HG03175 (cell line): ENCODE measurements at regions not wholly inside any gene's neighbourhood (a gene's known extent, or its start where the extent isn't known, plus 50 kb on each side); places are given as distances from the start of the nearest gene placed in this dataset.
"Not testable (repeated sequence)": the region's sequence is repeated elsewhere in the genome, so short reads cannot be mapped to it uniquely, and the experiment has no call there.

Experiments
- ATAC-seq: cut with Tn5 transposase; IDR thresholded peaks from one replicate; pipeline ENCODE4 v1.9.1; 2021; ENCODE audit warnings: mild to moderate bottlenecking, moderate library complexity; ENCODE audit not compliant: unreplicated experiment

DNA sequence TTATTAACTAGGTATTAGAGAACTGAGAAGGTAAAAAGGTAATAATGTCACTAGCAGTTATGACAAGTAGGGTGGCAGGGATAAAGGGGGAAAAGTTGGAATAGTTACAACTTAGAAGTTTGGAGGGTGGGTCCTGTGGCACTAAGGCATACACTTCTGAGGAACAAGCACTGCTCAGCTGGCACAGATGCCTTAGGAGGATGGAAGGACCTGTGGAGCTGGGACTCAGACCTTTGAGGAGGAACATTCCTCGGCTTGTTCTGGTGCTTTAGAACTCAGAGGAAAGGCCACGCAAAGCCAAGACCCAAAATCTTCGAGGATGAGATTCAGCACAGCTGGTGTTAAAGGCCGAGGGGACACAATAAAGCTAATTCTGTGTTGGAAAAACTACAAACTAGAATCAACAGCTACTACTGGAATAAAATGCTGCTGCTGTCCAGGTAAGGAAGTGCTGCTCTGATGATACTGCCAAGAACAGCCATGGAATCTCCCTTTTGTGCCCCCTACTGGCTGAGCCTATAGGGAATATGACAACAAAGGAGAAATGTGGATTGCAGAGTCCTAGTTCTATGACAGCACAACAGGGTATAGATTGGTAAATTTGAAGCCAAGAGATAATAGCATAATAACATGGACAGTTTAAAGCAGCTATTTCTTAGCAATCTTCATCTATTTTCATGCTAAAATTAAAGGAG is 126.7 kb downstream of the SLC25A46 start:
- ATAC-seq, result no peak

DNA sequence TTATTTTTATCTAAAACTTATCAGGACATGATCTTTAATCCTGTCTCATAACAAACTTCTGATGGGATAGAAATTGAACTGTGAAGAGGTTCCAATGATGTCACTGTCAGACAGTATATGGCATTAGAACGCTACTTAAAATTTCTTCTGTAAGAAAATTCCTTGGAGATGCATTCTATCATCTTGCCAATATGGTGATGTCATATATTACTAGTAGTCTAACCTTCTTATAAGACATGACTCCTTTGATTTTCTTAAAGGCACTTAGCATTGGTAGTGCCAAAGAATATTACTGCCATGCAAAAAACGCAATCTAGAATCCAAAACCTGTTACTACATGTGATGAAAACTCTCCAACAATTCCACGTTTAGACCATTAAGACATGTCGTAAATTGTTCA is 131.1 kb downstream of the SLC25A46 start:
- ATAC-seq, result no peak

DNA sequence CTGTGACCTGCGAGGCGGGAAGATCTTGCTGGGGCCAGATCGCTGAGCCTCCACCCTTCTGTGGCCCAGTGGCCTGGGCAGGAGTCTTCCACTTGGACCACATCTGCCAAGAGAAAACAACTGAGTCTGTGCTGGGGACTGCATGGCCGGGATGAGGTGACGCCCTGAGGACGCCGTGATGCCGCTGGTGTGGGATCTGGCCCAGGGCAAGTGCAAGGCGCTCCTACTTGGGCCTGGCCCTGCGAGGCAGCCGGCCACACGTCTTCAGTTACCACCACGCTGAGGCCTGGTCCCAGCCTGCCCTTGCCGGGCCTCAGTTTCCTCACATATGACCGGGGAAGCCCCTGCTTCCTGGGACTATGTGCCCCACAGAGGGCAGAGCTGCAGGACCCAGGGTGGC is 133.4 kb downstream of the SLC25A46 start:
- no peak for ATAC-seq

DNA sequence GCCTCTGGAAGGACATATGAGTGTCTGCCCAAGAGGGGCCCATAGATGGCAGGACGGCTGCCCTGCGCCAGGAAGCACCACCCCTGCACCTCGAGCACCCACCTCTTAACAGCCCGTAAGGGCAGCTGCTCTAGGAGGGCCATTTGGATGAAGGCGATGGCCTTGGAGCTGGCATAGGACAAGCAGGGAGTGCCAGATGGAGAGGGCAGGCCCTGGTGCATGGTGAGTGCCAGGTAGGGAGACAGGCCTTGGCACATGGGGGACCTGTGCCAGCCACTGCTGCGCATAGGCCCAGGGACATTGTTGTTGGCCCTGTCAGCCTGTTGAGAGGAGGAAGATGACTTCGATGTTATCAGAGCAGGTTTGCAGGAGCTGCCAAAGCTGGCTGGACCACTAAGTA is 134.2 kb downstream of the SLC25A46 start:
- no peak for ATAC-seq

DNA sequence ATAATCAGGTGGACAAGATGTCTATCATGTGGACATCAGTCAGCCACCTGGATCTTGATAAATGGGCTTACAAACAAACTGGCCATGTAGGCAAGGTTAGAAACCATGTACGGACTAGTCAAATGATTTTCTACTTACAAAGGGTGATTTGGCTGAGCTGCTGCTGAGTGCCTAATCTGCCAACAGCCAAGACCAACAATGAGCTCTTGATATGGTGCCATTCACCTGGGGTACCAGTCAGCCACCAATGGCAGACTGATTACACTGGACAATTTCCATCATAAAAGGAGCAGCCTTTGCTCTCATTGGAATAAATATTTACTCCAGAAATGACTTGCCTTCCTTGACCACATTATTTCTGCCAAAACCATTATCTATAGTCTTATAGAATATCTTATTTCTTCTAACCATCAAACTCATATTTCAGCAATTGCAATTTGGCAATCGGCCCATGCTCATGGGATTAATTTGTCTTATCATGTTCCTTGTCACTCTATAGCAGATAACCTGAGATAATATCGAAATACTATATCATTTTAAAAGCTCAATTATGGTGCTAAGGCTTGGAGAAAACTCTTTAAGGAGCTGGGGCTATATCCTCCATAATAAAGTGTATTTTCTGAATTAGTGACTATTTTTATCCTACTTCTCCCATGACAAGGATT is 135.1 kb downstream of the SLC25A46 start:
- ATAC-seq, result no peak

DNA sequence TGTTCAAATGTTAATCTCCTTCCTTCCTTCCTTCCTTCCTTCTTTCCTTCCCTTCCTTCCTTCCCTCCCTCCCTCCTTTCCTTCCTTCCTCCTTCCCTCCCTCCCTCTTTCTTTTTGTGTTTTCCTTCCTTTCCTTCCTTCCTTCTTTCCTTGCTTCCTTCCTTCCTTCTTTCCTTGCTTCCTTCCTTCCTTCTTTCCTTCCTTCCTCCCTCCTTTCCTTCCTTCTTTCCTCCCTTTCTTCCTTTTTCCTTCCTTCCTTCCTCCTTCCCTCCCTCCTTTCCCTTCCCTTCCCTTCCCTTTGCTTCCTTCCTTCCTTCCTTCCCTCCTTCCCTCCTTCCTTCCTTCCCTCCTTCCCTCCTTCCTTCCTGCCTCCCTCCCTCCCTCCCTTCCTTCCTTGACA is 136.3 kb downstream of the SLC25A46 start:
- ATAC-seq, result not testable (repeated sequence)

DNA sequence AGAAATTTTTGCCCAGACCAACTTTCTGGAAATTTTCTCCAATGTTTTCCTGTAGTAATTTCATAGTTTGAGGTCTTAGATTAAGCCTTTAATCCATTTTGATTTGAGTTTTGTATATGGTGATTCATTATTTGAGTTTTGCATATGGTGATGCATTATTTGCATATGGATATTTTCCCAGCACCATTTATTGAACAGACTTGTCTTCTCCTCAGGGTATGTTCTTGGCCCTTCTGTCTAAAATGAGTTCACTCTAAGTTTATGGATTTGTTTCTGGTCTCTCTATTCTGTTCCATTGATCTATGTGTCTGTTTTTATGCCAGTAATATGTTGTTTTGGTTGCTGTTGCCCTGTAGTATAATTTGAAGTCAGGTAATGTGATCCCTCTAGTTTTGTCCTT is 139.3 kb downstream of the SLC25A46 start:
- no peak for ATAC-seq

DNA sequence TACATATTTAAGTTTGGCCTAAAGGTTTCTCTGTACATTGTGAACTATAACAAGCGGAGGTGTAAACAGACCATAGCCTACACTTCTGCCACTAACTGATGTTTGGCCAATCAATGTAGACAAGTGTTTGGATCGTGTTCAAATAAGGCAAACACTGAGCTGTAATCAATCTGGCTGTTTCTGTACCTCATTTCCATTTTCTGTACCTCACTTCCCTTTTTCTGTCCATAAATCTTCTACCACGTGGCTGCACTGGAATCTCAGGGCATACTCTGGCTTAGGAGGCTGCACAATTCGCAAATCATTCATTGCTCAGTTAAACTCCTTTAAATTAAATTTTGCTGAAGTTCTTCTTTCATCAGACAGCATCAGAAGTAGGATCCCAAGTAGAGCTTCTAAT is 140.9 kb downstream of the SLC25A46 start:
- no peak for ATAC-seq

DNA sequence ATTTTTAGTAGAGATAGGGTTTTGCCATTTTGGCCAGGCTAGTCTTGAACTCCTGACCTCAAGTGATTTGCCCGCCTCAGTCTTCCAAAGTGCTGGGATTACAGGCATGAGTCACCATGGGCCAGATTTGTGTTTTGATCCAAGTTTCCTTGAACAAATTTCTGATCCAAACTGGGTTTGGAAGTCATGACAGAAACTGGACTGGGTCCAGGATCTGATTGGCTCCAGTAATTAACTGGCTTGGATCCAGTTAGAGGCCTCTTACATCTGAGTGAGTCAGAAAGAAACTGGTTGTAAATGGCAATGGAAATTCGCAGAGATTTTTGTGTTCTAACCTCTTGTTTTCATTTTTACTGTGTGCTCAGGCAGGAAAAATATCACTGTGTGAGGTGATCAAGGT is 141.6 kb downstream of the SLC25A46 start:
- no peak for ATAC-seq

DNA sequence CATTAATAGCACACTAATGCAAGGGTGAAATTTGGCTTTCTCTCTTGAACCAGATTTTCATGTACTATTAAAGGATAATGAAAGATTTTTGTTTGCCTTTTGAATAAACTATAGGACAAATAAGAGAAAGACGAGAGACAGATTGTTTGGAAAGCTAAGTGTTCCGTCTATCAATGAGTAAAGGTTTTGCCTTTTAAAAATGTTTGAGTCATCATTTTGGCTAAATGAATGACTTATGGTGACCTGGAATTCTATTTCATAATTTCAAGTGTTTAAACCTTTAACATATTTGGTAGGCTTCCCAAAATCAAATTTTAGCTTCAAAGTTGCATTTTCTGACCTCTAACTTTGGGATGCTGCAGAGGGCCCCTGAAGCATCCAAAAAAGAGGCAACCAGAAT is 145.2 kb downstream of the SLC25A46 start:
- no peak for ATAC-seq

DNA sequence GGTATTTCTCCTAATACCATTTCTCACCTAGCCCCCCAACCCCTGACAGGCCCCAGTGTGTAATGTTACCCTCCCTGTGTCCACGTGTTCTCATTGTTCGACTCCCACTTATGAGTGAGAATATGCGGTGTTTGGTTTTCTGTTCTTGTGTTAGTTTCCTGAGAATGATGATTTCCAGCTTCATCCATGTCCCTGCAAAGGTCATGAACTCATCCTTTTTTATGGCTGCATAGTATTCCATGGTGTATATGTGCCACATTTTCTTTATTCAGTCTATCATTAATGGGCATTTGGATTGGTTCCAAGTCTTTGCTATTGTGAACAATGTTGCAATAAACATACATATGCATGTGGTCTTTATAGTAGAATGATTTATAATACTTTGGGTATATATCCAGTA is 148.4 kb downstream of the SLC25A46 start:
- ATAC-seq, result not testable (repeated sequence)

DNA sequence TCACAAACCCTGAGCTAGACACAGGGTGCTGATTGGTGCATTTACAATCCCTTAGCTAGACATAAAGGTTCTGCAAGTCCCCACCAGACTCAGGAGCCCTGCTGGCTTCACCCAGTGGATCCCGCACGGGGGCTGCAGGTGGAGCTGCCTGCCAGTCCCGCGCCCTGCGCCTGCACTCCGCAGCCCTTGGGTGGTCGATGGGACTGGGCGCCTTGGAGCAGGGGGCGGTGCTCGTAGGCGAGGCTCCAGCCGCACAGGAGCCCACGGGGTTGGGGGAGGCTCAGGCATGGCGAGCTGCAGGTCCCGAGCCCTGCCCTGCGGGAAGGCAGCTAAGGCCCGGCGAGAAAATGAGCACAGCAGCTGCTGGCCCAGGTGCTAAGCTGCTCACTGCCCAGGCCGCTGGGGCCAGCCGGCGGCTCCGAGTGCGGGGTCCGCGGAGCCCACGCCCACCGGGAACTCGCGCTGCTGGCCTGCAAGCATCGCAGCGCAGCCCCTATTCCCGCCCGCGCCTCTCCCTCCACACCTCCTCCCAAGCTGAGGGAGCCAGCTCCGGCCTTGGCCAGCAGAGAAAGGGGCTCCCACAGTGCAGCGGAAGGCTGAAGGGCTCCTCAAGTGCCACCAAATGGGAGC is 155.2 kb downstream of the SLC25A46 start:
- not testable (repeated sequence) for ATAC-seq

DNA sequence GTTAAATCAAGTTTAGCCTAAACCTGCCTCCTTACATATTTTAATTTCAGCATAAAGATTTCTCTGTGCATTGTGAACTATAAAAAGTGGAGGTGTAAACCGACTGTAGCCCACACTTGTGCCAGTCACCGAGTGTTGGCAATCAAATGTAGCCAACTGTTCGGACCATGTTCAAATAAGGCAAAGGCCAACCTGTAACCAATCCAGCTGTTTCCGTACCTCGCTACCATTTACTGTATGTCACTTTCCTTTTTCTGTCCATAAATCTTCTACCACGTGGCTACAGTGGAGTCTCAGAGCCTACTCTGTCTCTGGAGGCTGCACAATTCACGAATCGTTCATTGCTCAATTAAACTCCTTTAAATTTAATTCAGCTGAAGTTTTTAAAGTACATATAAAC is 156.0 kb downstream of the SLC25A46 start:
- ATAC-seq, result no peak

DNA sequence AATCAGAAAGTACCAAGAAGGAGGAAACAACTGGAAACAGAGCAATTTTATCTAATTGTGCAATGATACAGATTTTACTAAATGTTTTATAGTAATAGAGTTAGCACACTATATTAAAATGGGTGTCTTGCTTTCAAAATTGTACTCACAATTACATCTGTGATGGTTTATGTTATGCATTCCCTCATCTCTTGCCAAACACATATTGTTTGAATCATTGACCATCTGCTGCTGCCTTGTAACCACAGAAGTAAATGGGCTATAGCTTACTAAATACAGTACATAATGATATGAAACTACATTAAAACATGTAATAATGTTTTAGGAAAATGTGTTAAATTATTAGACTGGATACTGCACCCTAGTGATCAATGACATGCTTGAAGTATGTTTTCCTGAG is 158.1 kb downstream of the SLC25A46 start:
- no peak for ATAC-seq

DNA sequence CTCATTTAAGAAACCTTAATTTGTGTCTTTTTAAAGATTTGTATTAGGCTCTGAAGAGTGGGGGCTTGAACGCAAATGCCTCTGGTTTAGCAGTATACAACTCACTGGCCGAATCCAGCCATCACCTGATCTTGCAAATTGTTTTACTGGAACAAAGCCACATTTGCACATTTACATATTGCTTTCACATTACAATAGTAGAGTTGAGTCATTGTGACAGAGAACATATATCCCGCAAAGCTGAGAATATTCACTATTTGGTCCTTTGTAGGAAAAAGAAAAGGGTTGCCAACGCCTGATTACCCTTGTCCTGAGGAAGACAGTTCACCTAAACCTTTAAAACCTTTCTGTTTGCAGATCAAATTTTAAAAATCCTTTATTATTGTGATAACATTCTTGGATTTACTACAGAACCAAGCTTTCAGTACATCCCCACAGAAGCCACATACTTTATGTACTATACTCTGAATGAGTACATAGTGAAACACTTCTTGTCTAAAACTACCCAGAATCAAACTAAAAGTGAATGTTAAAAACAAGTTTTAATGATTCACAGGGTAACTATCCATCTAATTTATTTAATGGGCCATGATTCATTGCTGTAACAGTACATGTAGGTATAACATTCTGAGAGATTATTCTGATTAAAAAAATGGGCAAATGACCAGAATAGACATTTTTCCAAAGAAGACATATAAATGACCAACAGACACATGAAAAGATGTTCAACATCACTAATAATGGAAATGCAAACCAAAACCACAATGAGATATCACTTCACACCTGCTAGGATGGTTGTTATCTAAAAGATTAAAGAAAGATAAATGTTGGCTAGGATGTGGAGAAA is 161.0 kb downstream of the SLC25A46 start:
- ATAC-seq, result peak; percentile 78

DNA sequence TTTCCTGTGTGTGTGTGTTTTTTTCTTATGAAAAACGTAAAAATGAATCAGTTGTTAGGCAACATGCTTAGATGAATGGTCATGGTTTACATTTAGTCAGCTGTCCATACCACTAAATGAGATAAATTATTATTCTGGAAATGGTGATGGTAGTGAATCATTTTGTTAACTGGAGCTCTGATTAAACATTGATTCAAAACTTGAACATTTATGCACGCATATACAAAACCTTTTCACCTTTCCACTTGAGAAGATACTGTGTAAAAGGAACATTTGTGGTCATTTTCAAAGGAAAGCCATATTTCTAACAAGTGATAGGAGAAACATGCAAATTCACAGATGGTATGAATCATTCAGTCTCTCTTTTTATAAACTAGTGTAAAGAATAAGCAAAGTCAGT is 162.0 kb downstream of the SLC25A46 start:
- ATAC-seq, result peak; percentile 32

DNA sequence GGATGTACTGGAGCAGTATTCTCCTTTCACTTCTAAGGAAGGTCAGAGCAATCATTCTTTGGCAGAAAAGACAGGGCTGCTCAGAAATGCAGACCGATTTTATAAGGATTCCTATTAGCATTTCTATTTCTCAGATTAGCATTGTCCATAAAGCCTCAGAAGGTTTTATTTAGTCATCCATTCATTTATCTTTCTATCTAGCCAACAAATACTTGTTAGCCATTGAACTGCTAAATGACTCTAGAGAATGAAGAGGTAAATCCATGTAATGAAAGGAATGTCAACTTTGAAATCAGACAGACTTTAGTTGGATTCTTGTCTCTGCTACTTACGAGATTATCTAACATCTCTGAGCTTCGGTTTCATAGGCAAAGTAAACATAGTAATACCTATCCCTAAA is 165.2 kb downstream of the SLC25A46 start:
- no peak for ATAC-seq

DNA sequence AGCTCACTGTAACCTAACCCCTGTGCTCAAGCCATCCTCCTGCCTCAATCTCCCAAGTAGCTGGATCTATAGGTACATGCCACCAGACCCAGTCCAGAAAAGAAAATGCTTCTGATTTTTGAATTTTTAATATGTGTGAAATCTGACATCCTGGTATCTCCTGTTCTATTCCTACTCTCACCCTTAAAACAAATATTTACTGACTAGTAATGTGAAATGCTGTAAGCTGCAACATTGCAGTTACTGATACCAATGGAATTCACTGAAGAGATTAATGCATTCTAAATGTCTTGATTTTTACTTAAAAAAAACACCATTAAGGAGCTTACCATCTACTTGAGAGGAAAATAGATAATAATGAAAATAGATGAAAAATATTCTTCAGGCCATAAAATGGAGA is 162.7 kb upstream of the TSLP start:
- ATAC-seq, result no peak

DNA sequence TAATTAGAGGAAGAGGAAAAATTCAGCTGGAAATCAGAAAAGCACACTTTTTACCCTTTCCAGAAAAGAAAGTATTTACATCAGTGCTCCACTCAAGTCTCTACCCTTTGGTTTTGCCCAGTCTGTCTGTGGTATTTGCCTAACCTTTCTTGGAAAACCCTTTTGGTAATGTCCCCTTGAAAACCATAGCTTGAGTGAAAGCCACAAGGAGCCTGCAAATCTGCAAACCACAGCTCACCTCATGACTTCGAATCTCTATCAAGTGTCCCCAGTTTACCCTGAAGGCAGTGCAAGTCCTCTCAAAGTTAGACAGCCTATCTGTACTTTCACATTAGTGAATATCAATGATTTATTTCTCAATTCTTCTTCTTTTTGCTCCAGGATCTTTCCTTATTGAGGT is 162.1 kb upstream of the TSLP start:
- no peak for ATAC-seq

DNA sequence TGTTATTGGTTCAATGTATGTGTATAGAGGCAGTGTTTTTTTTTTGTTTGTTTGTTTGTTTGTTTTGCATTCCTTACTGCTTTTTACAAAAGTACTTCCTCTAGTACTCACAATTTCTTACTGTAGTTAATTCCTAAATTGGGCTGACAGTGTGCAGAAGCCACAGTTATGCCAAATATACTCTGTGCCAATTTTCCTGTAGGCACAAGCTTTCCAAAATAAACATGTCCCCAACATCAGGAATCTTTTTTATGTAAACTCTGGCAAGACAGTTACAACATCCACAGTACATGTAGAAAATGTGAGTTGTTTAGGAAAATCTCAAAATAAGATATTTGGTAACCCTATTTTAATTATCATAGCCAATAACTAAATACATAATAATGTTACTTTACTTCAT is 161.6 kb upstream of the TSLP start:
- no peak for ATAC-seq

DNA sequence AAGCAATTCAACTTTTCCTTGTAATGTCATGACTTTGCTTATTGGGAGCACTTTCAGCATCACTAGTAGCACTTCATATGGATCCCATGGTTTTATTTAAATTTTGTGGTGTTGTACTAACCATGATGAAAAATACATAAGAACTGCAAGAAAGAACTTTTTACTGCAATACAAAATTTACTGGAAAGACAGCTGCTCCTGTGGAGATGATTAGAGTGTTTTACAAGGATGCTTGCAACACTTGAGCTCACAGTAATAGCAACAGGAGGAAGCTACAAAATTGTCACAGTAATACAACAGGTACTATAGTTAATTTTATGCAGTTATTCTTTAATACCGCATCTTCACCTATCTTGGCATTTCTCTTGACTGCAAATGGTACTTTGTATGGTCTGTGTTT is 158.3 kb upstream of the TSLP start:
- ATAC-seq, result no peak
